Mesothelial cell of epicardium (in vitro differentiated cells): ENCODE measurements at regions not wholly inside any gene's neighbourhood (a gene's known extent, or its start where the extent isn't known, plus 50 kb on each side); places are given as distances from the start of the nearest gene placed in this dataset.

Experiments
- DNase-seq, 2 experiments: peaks; one replicate each; pipeline ENCODE4 v3.0.0; 2021; ENCODE audit warnings: low spot score in 2 of 2; ENCODE audit not compliant: unreplicated experiment in 2 of 2
- H3K27ac Mint-ChIP-seq: 2 replicates; pipeline ENCODE4 v1.8.0; 2021; ENCODE audit warnings: mixed read lengths
- H3K27me3 Mint-ChIP-seq: 2 replicates; pipeline ENCODE4 v1.8.0; 2021; ENCODE audit warnings: low read depth, mixed read lengths
- H3K36me3 Mint-ChIP-seq: 2 replicates; pipeline ENCODE4 v1.8.0; 2021; ENCODE audit warnings: mixed read lengths
- H3K4me1 Mint-ChIP-seq: 2 replicates; pipeline ENCODE4 v1.8.0; 2021; ENCODE audit warnings: mixed read lengths
- H3K4me3 Mint-ChIP-seq: 2 replicates; pipeline ENCODE4 v1.8.0; 2021; ENCODE audit warnings: mild to moderate bottlenecking, moderate library complexity, mixed read lengths
- H3K9me3 Mint-ChIP-seq: 2 replicates; pipeline ENCODE4 v1.8.0; 2021; ENCODE audit warnings: mixed read lengths
- TF ChIP-seq, protein P1 (sequence below): fragments of 200-600 bp; sonication (generic); IDR thresholded peaks from one replicate; pipeline ENCODE4 v1.5.0; 2021; ENCODE audit warnings: antibody characterized with exemption; ENCODE audit not compliant: unreplicated experiment

- no peak overlapping the region for H3K4me3 Mint-ChIP-seq
- H3K4me1 Mint-ChIP-seq = peaks cover 5% of the 10 kb centered on the region
- peaks cover 1% of the 10 kb centered on the region for H3K27me3 Mint-ChIP-seq
- DNase-seq = no peak
- TF ChIP-seq, protein P1, sequence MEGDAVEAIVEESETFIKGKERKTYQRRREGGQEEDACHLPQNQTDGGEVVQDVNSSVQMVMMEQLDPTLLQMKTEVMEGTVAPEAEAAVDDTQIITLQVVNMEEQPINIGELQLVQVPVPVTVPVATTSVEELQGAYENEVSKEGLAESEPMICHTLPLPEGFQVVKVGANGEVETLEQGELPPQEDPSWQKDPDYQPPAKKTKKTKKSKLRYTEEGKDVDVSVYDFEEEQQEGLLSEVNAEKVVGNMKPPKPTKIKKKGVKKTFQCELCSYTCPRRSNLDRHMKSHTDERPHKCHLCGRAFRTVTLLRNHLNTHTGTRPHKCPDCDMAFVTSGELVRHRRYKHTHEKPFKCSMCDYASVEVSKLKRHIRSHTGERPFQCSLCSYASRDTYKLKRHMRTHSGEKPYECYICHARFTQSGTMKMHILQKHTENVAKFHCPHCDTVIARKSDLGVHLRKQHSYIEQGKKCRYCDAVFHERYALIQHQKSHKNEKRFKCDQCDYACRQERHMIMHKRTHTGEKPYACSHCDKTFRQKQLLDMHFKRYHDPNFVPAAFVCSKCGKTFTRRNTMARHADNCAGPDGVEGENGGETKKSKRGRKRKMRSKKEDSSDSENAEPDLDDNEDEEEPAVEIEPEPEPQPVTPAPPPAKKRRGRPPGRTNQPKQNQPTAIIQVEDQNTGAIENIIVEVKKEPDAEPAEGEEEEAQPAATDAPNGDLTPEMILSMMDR = no peak
- H3K36me3 Mint-ChIP-seq = no peaks in the 10 kb centered on the region
- H3K9me3 Mint-ChIP-seq = no peaks in the 10 kb centered on the region
- H3K27ac Mint-ChIP-seq = no peak overlapping the region
These were observed 70.2 kb downstream of the GPR6 start for GRCh38 chr6:110048221-110048875.

DNA sequence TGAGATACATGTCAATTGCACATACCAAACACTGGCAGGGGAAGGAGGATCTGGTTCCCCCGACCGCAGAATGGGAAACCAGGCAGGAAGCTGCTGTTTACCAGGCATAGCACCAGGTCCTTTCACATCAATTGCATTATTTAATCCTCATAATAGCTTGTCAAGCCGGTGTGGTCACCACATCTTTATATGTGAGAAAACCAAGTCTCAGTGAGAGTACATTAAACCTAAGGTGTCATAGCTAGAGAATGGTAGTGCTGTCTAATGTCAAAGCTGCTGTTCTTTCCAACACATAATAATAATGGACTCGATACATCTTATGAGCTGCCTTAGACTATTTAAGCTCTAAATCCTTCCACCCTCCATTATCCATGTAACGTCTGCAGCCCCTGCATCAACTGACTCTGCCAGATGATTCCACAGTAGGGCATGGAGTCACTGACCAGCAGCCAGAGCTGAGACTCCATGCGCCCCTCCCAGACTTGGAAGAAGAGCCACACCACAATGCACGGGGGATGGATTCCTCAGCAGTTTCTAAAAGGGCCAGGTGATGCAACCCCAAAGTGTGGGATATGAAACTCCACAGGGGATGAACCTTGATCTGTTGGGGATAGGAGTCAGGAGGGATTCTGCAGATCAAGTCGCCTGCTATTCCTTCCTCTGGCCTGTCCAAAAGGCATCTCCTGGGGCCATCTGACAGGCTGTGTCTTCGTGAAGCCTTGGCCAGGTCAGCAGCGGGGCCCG is 71.8 kb downstream of the GPR6 start:
- Mint-ChIP-seq H3K4me1 (peaks cover 7% of the 10 kb centered on the region), H3K36me3 (no peaks in the 10 kb centered on the region), H3K9me3 (no peaks in the 10 kb centered on the region), H3K27ac (no peak overlapping the region), H3K27me3 (peaks cover 1% of the 10 kb centered on the region), H3K4me3 (no peak overlapping the region)
- TF ChIP-seq, protein P1 = no peak
- DNase-seq = no peak
